IMR-90 (cell line): ENCODE measurements at regions not wholly inside any gene's neighbourhood (a gene's known extent, or its start where the extent isn't known, plus 50 kb on each side); places are given as distances from the start of the nearest gene placed in this dataset.
A peak's percentile ranks its signal among the peaks of the same experiment; 100 is the strongest.

Source experiments
- ATAC-seq: fragments of 200-7000 bp; cut with Tn5 transposase; 2 replicates; pipeline ENCODE4 v1.9.1; 2020; ENCODE audit warnings: low read depth, mild to moderate bottlenecking, moderate library complexity
- BruUV-seq: library from RNA; stranded (reverse); fragments of 400-500 nt; replicated peaks from 2 replicates; lab custom pipeline; 2021; lab: Mats Ljungman, UMichigan
- CTCF ChIA-PET: fragments of 300-600 bp; formaldehyde crosslinking; extraction: SDS; loops from one replicate; lab custom pipeline; 2021; ENCODE audit warnings: antibody characterized with exemption; lab: Yijun Ruan, JAX
- POLR2A ChIA-PET: fragments of 300-600 bp; sonication (Branson Sonifier 250); formaldehyde crosslinking; loops from one replicate; lab custom pipeline; 2022; ENCODE audit warnings: antibody characterized with exemption; ENCODE audit not compliant: unreplicated experiment; lab: Charles Lee
- DNase-seq: peaks from one replicate; pipeline ENCODE4 v3.0.0; 2013
- H2AFZ ChIP-seq: replicated peaks from 2 replicates; pipeline ENCODE3; 2013; ENCODE audit warnings: low read length, mild to moderate bottlenecking; ENCODE audit not compliant: poor library complexity
- H2AK5ac ChIP-seq: 2 replicates; pipeline ENCODE4 v1.6.1; 2013; ENCODE audit warnings: low read depth, low read length, inconsistent platforms
- H2AK9ac ChIP-seq: replicated peaks from 2 replicates; pipeline ENCODE3; 2013; ENCODE audit warnings: mild to moderate bottlenecking, low read depth, low read length, moderate library complexity; ENCODE audit not compliant: poor library complexity
- H2BK120ac ChIP-seq: 2 replicates; pipeline ENCODE4 v1.6.1; 2013; ENCODE audit warnings: low read depth, low read length, inconsistent platforms
- H2BK15ac ChIP-seq: 3 replicates; pipeline ENCODE4 v1.6.1; 2013; ENCODE audit warnings: low read depth, low read length, inconsistent platforms
- H2BK20ac ChIP-seq: 2 replicates; pipeline ENCODE4 v1.6.1; 2013; ENCODE audit warnings: low read depth, mild to moderate bottlenecking, inconsistent platforms, low read length, moderate library complexity
- H2BK5ac ChIP-seq: 2 replicates; pipeline ENCODE4 v1.6.1; 2013; ENCODE audit warnings: mild to moderate bottlenecking, low read depth, low read length, inconsistent platforms; ENCODE audit not compliant: poor library complexity, severe bottlenecking
- H3K14ac ChIP-seq: replicated peaks from 2 replicates; pipeline ENCODE4 v1.6.1; 2013; ENCODE audit warnings: low read depth, low read length, inconsistent platforms
- H3K18ac ChIP-seq: 2 replicates; pipeline ENCODE4 v1.6.1; 2013; ENCODE audit warnings: low read depth, low read length, control low read depth
- H3K23ac ChIP-seq: 2 replicates; pipeline ENCODE4 v1.6.1; 2013; ENCODE audit warnings: low read depth, low read length, inconsistent platforms
- H3K27ac ChIP-seq: 2 replicates; pipeline ENCODE4 v1.5.1; 2013; ENCODE audit warnings: mild to moderate bottlenecking, control low read depth, low read length; ENCODE audit not compliant: insufficient read depth
- H3K27me3 ChIP-seq: 2 replicates; pipeline ENCODE4 v1.6.1; 2013; ENCODE audit warnings: low read length; ENCODE audit not compliant: control insufficient read depth, insufficient read depth
- H3K36me3 ChIP-seq: 2 replicates; pipeline ENCODE4 v1.6.1; 2013; ENCODE audit warnings: low read length, mixed read lengths; ENCODE audit not compliant: control insufficient read depth, insufficient read depth
- H3K4ac ChIP-seq: 2 replicates; pipeline ENCODE4 v1.6.1; 2013; ENCODE audit warnings: low read depth, low read length, inconsistent platforms
- H3K4me1 ChIP-seq: 2 replicates; pipeline ENCODE4 v1.6.1; 2013; ENCODE audit warnings: low read length, mixed read lengths; ENCODE audit not compliant: control insufficient read depth, insufficient read depth
- H3K4me2 ChIP-seq: 2 replicates; pipeline ENCODE4 v1.6.1; 2013; ENCODE audit warnings: low read depth, mild to moderate bottlenecking, control low read depth, low read length, moderate library complexity
- H3K4me3 ChIP-seq: 2 replicates; pipeline ENCODE4 v1.5.1; 2013; ENCODE audit warnings: low read depth, mild to moderate bottlenecking, control low read depth, low read length, moderate library complexity; ENCODE audit not compliant: insufficient read depth
- H3K56ac ChIP-seq: 2 replicates; pipeline ENCODE4 v1.6.1; 2013; ENCODE audit warnings: low read length, inconsistent platforms; ENCODE audit not compliant: insufficient read depth; ENCODE audit errors: extremely low read depth
- H3K79me1 ChIP-seq, 2 experiments: 2 replicates each; pipeline ENCODE4 v1.6.1; 2013; ENCODE audit warnings: low read length in 2 of 2, inconsistent platforms in 1 of 2, low read depth in 1 of 2
- H3K9ac ChIP-seq: 2 replicates; pipeline ENCODE4 v1.6.1; 2013; ENCODE audit warnings: low read depth, low read length, control low read depth
- H3K9me1 ChIP-seq: 2 replicates; pipeline ENCODE4 v1.6.1; 2013; ENCODE audit warnings: low read length, inconsistent platforms; ENCODE audit not compliant: insufficient read depth
- H3K9me3 ChIP-seq: 2 replicates; pipeline ENCODE4 v1.6.1; 2013; ENCODE audit warnings: low read length; ENCODE audit not compliant: control insufficient read depth, insufficient read depth
- H4K20me1 ChIP-seq: 2 replicates; pipeline ENCODE4 v1.6.1; 2013; ENCODE audit warnings: low read length, inconsistent platforms; ENCODE audit not compliant: insufficient read depth
- H4K5ac ChIP-seq: 2 replicates; pipeline ENCODE4 v1.6.1; 2013; ENCODE audit warnings: mild to moderate bottlenecking, low read depth, low read length, control low read depth
- H4K8ac ChIP-seq, 2 experiments: 2 replicates each; pipeline ENCODE4 v1.6.1; 2013; ENCODE audit warnings: low read depth in 2 of 2, low read length in 2 of 2, control low read depth in 1 of 2, inconsistent platforms in 1 of 2
- H4K91ac ChIP-seq: 2 replicates; pipeline ENCODE4 v1.6.1; 2013; ENCODE audit warnings: low read depth, low read length, inconsistent platforms; ENCODE audit not compliant: insufficient read depth
- FOS ChIP-seq: fragments of 150-350 bp; IDR thresholded peaks from 2 replicates; pipeline ENCODE4 v1.6.1; 2016; ENCODE audit warnings: low read depth, low read length
- MAZ ChIP-seq: IDR thresholded peaks from 2 replicates; pipeline ENCODE4 v1.6.1; 2012; ENCODE audit warnings: low read depth, mild to moderate bottlenecking, low read length, improper control_type of control experiment, moderate library complexity, borderline replicate concordance
- MXI1 ChIP-seq: IDR thresholded peaks from 2 replicates; pipeline ENCODE4 v1.6.1; 2012; ENCODE audit warnings: low read depth, mild to moderate bottlenecking, low read length, moderate library complexity, borderline replicate concordance
- POLR2A ChIP-seq: IDR thresholded peaks from 2 replicates; pipeline ENCODE4 v1.6.1; 2012; ENCODE audit warnings: mild to moderate bottlenecking, low read depth, low read length
- RAD21 ChIP-seq: IDR thresholded peaks from 2 replicates; pipeline ENCODE4 v1.6.1; 2012; ENCODE audit warnings: low read length, improper control_type of control experiment
- RCOR1 ChIP-seq: IDR thresholded peaks from 2 replicates; pipeline ENCODE4 v1.6.1; 2012; ENCODE audit warnings: mild to moderate bottlenecking, low read length, improper control_type of control experiment; ENCODE audit not compliant: insufficient replicate concordance
- SMC3 ChIP-seq: fragments of 150-350 bp; IDR thresholded peaks from 2 replicates; pipeline ENCODE4 v1.6.1; 2016; ENCODE audit warnings: low read depth, mild to moderate bottlenecking, antibody characterized with exemption, low read length, moderate library complexity
- WGBS, 2 experiments: methylation state at CpG; one replicate each; pipeline versions ENCODE4 v1.1.5 to v1.1.7; 2013; ENCODE audit warnings: missing lambda C conversion rate in 2 of 2; ENCODE audit not compliant: insufficient read length in 1 of 2; ENCODE audit errors: extremely low coverage in 2 of 2; 5-methylcytosine and 5-hydroxymethylcytosine counted together
- dilution Hi-C: fragments of 300-500 bp; cut with HindIII; formaldehyde crosslinking; loops from one replicate; pipeline ENCODE4 v1.14.3; 2018; ENCODE audit warnings: low sequenced_read_pairs; ENCODE audit not compliant: unreplicated experiment
- in situ Hi-C: fragments of 300-500 bp; cut with MboI; formaldehyde crosslinking; loops from 3 replicates; pipeline ENCODE4 v1.14.3; 2019; ENCODE audit warnings: low sequenced_read_pairs, inconsistent platforms, mixed read lengths
- intact Hi-C: fragments of 100-400 bp; cut with micrococcal nuclease; formaldehyde crosslinking; loops from 2 replicates; pipeline ENCODE4 v1.10.0; 2022

DNA sequence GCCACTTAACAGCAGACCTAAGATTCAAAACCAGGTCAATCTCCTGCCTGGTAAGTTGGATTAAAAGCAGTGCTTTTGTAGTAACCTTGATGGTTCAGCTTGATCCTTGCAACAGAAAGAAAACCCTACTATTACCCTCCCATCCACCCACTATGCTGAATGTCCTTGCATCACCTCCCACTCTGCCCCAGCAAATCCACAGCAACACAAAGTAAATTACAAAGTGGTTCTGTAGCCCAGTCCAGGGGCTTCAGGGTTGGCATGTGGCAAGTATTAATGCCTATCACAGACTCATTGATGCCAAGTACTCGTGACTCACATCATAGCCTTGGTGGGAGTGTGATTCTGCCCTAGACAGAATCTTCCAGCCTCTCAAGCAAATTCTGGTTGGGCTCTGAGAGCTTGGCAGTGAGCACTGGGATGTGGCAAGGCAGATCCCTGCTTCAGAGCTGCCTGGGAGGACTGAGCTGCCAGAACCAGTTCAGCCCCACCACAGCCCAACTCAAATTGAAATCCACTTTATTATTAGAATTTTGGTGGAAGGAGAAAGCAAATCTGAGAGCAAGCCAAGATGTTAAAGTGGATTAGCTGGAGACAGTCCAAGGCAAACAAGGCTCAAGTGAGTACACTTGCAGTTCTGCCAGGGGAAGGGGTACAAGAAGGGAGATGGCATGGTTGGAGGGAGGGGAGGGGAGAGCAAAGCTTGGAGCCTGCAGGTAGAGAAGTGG is 225.8 kb upstream of the UMPS start:
- H2AK5ac ChIP-seq: no peak overlapping the region
- no peak overlapping the region for H3K4me2 ChIP-seq
- no peaks in the 10 kb centered on the region for H3K79me1 ChIP-seq
- dilution Hi-C loops (no loop called here), in situ Hi-C loops (no loop called here), intact Hi-C loops (no loop called here)
- POLR2A ChIA-PET: no interaction called here
- WGBS, 2 experiments: no CpG with 5 or more reads among the region's 1 CpG
- H2BK20ac ChIP-seq: no peak overlapping the region
- no TSS peak for BruUV-seq
- no peak overlapping the region for H2BK15ac ChIP-seq
- H3K27ac ChIP-seq: no peak overlapping the region
- no peak overlapping the region for H2BK120ac ChIP-seq
- H3K4me1 ChIP-seq: peaks cover 2% of the 10 kb centered on the region; the same call in 1 of the 2 replicates
- H4K5ac ChIP-seq: no peak overlapping the region
- CTCF ChIA-PET: no interaction called here
- TF ChIP-seq RAD21: no peak
- no peak for TF ChIP-seq SMC3
- no peak for TF ChIP-seq MAZ
- no peak for TF ChIP-seq RCOR1
- TF ChIP-seq POLR2A: no peak
- no peak for TF ChIP-seq MXI1
- TF ChIP-seq FOS: no peak
- H4K8ac ChIP-seq: no peak overlapping the region
- H3K9me3 ChIP-seq: no peaks in the 10 kb centered on the region
- H3K56ac ChIP-seq: no peak overlapping the region
- no peak overlapping the region for H3K4me3 ChIP-seq
- H3K9ac ChIP-seq: no peak overlapping the region
- no peak overlapping the region for H2AFZ ChIP-seq
- peaks cover 1% of the 10 kb centered on the region; the same call in 1 of the 2 replicates for H3K36me3 ChIP-seq
- no peak overlapping the region for H4K91ac ChIP-seq
- DNase-seq (peak; percentile 40), ATAC-seq (peak; percentile 66)
- H4K20me1 ChIP-seq: no peaks in the 10 kb centered on the region
- H3K23ac ChIP-seq: no peak overlapping the region
- peaks cover 3% of the 10 kb centered on the region for H3K27me3 ChIP-seq
- H3K14ac ChIP-seq: no peak overlapping the region
- no peak overlapping the region for H2AK9ac ChIP-seq
- no peak overlapping the region for H3K4ac ChIP-seq
- no peaks in the 10 kb centered on the region; the same call in 1 of the 2 replicates for H3K9me1 ChIP-seq
- no peak overlapping the region for H2BK5ac ChIP-seq
- H3K18ac ChIP-seq: no peak overlapping the region
